Fibroblast of lung (primary cell): ENCODE measurements at regions not wholly inside any gene's neighbourhood (a gene's known extent, or its start where the extent isn't known, plus 50 kb on each side); places are given as distances from the start of the nearest gene placed in this dataset.

ENCODE experiments used
- DNase-seq, 2 donors: peaks; one replicate each; pipeline versions ENCODE4 v3.0.0 to v3.0.0-alpha.2; 2010; ENCODE audit warnings: low read depth in 2 of 2
- H2AFZ ChIP-seq: 2 replicates; pipeline ENCODE4 v1.5.1; 2012; ENCODE audit warnings: low read length, control low read depth, inconsistent platforms
- H3K27ac ChIP-seq: 2 replicates; pipeline ENCODE4 v1.5.1; 2011; ENCODE audit warnings: low read length, control low read depth; ENCODE audit not compliant: insufficient read depth
- H3K27me3 ChIP-seq: 2 replicates; pipeline ENCODE4 v1.5.1; 2011; ENCODE audit warnings: mild to moderate bottlenecking, low read length; ENCODE audit not compliant: control insufficient read depth, insufficient read depth
- H3K36me3 ChIP-seq: 2 replicates; pipeline ENCODE4 v1.5.1; 2011; ENCODE audit warnings: low read length; ENCODE audit not compliant: control insufficient read depth, insufficient read depth
- H3K4me1 ChIP-seq: 2 replicates; pipeline ENCODE4 v1.5.1; 2011; ENCODE audit warnings: low read length; ENCODE audit not compliant: control insufficient read depth, insufficient read depth; ENCODE audit errors: extremely low read depth
- H3K4me2 ChIP-seq: 2 replicates; pipeline ENCODE4 v1.5.1; 2011; ENCODE audit warnings: low read length, control low read depth; ENCODE audit not compliant: insufficient read depth; ENCODE audit errors: extremely low read depth
- H3K4me3 ChIP-seq, 4 experiments: fragments of 200-600 bp in 1 of 4; sonication (generic) in 1 of 4; replicated peaks in 1 of 4; 2 replicates each; pipeline ENCODE4 v1.5.1; 2011 to 2016; ENCODE audit warnings: low read length in 4 of 4, low read depth in 3 of 4, mild to moderate bottlenecking in 3 of 4, control low read depth in 2 of 4, inconsistent platforms in 1 of 4, mixed read lengths in 1 of 4; ENCODE audit not compliant: insufficient read depth in 1 of 4; ENCODE audit errors: control extremely low read depth in 1 of 4
- H3K79me2 ChIP-seq: 2 replicates; pipeline ENCODE4 v1.5.1; 2012; ENCODE audit warnings: mild to moderate bottlenecking, low read length, inconsistent platforms; ENCODE audit not compliant: control insufficient read depth, insufficient read depth
- H3K9ac ChIP-seq: 2 replicates; pipeline ENCODE4 v1.5.1; 2011; ENCODE audit warnings: mild to moderate bottlenecking, low read length, control low read depth; ENCODE audit not compliant: insufficient read depth
- H3K9me3 ChIP-seq: 2 replicates; pipeline ENCODE4 v1.5.1; 2012; ENCODE audit warnings: low read depth, low read length; ENCODE audit not compliant: control insufficient read depth, insufficient read depth
- H4K20me1 ChIP-seq: 2 replicates; pipeline ENCODE4 v1.5.1; 2011; ENCODE audit warnings: low read length; ENCODE audit not compliant: control insufficient read depth, insufficient read depth; ENCODE audit errors: extremely low read depth
- CTCF ChIP-seq, 2 donors: IDR thresholded peaks in 1 of 2; conservative IDR thresholded peaks in 1 of 2; 1 replicate in 1 of 2; 2 replicates in 1 of 2; pipeline ENCODE4 v1.5.1; 2011 to 2012; ENCODE audit warnings: low read length in 2 of 2, control low read depth in 1 of 2, inconsistent platforms in 1 of 2, low read depth in 1 of 2, mild to moderate bottlenecking in 1 of 2
- EZH2 ChIP-seq: IDR thresholded peaks from 2 replicates; pipeline ENCODE4 v1.5.1; 2012; ENCODE audit warnings: low read length, control low read depth, mild to moderate bottlenecking; ENCODE audit errors: missing control alignments

DNA sequence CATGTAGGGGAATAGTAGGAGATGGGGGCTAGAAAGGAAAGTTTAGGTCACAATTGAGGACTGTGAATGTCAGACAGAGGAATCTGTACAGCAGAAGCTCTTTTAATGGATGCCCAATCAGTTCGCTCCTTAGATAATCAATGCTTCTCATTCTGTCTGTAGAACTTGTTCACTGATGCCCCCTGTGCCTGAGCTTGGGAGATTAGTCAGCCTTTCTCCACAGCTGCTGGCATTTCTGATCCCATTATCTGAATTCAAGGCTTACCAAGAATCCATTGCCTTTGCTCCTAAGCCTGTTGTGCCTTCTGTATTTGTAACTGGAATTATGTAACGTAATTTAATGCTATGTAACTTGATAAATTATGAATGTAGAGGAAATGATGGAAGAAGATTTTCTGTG lies 53.2 kb upstream of the BBS12 start:
- H3K9ac ChIP-seq = no peak overlapping the region

GRCh38 chr4:122679946-122680345 lies 52.6 kb upstream of the BBS12 start:
- no peak overlapping the region for H2AFZ ChIP-seq
- peak in 1 of 2 donors; percentile 45 for DNase-seq
- H3K27ac ChIP-seq = no peak overlapping the region
- H3K4me1 ChIP-seq = no peaks in the 10 kb centered on the region
- no peaks in the 10 kb centered on the region for H3K9me3 ChIP-seq
- no peak overlapping the region for H3K9ac ChIP-seq
- no peak overlapping the region for H3K4me2 ChIP-seq
- no peaks in the 10 kb centered on the region for H3K27me3 ChIP-seq
- no peak for TF ChIP-seq CTCF (conservative IDR thresholded peaks at IDR 0.05 in 1 of 2, IDR thresholded peaks at IDR 0.05 in 1 of 2; ENCODE audit: low read depth in 1 of 2, low read length in 2 of 2)
- TF ChIP-seq EZH2 = no peak
- no peaks in the 10 kb centered on the region for H4K20me1 ChIP-seq
- H3K36me3 ChIP-seq = no peaks in the 10 kb centered on the region
- H3K4me3 ChIP-seq = no peak overlapping the region
- no peaks in the 10 kb centered on the region for H3K79me2 ChIP-seq

More for the DNA sequence above, 53.2 kb upstream of the BBS12 start:
- no peak overlapping the region for H2AFZ ChIP-seq
- no peaks in the 10 kb centered on the region for H3K36me3 ChIP-seq
- H3K79me2 ChIP-seq = no peaks in the 10 kb centered on the region
- no peak for DNase-seq
- TF ChIP-seq EZH2 (no peak), CTCF (conservative IDR thresholded peaks at IDR 0.05 in 1 of 2, IDR thresholded peaks at IDR 0.05 in 1 of 2; ENCODE audit: low read depth in 1 of 2, low read length in 2 of 2) (no peak)
- H4K20me1 ChIP-seq = no peaks in the 10 kb centered on the region
- no peak overlapping the region for H3K4me2 ChIP-seq
- H3K4me3 ChIP-seq = no peak overlapping the region
- H3K27ac ChIP-seq = no peak overlapping the region
- no peaks in the 10 kb centered on the region for H3K27me3 ChIP-seq
- H3K9me3 ChIP-seq = no peaks in the 10 kb centered on the region
- no peaks in the 10 kb centered on the region for H3K4me1 ChIP-seq

DNA sequence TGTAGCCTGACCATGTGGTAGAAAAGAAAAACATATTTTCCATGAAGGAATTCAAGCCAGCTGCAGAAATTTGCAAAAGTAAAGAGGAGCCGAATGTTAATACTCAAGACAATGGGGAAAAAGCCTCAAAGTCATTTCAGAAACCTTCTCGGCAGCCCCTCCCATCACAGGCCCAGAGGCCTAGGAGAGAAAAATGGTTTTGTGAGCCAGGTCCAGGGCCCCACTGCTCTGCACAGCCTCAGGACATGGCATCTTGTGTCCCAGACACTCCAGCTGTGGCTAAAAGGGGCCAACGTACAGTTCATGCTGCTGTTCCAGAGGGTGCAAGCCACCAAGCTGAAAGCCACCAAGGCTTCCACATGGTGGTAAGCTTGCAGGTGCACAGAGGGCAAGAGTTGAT lies 50.9 kb upstream of the BBS12 start:
- Histone ChIP-seq H2AFZ (no peak overlapping the region), H3K36me3 (no peaks in the 10 kb centered on the region), H3K9ac (no peak overlapping the region), H3K4me3 (no peak overlapping the region), H4K20me1 (no peaks in the 10 kb centered on the region), H3K4me2 (no peak overlapping the region), H3K9me3 (no peaks in the 10 kb centered on the region), H3K4me1 (no peaks in the 10 kb centered on the region), H3K27ac (no peak overlapping the region), H3K79me2 (no peaks in the 10 kb centered on the region), H3K27me3 (no peaks in the 10 kb centered on the region)
- TF ChIP-seq EZH2 (no peak), CTCF (conservative IDR thresholded peaks at IDR 0.05 in 1 of 2, IDR thresholded peaks at IDR 0.05 in 1 of 2; ENCODE audit: low read depth in 1 of 2, low read length in 2 of 2) (no peak)
- no peak for DNase-seq
